ENCODE measurements at regions not wholly inside any gene's neighbourhood (a gene's known extent, or its start where the extent isn't known, plus 50 kb on each side); places are given as distances from the start of the nearest gene placed in this dataset.

GRCh38 chr5:79868163-79868670 lies 122.8 kb downstream of the MTX3 start:
- DNase-seq: no peak

- no peak for DNase-seq
Measured at GRCh38 chr5:79865579-79865978, 125.5 kb downstream of the MTX3 start.

- no peak for DNase-seq
Measured at GRCh38 chr5:79864364-79864763, 126.7 kb downstream of the MTX3 start.

- no peak for DNase-seq
Measured at GRCh38 chr5:79859588-79859987, 131.5 kb downstream of the MTX3 start.

- DNase-seq: no peak
Measured at GRCh38 chr5:79858410-79858723, 132.7 kb downstream of the MTX3 start.

GRCh38 chr5:79857714-79858409 lies 133.2 kb downstream of the MTX3 start:
- peak; percentile 69 for DNase-seq

GRCh38 chr5:79856456-79857055 lies 134.5 kb downstream of the MTX3 start:
- no peak for DNase-seq

- DNase-seq: no peak
Measured at GRCh38 chr5:79853676-79854418, 137.2 kb downstream of the MTX3 start.

GRCh38 chr5:79853028-79853427 lies 138.0 kb downstream of the MTX3 start:
- no peak for DNase-seq

GRCh38 chr5:79851391-79851863 lies 139.6 kb downstream of the MTX3 start:
- no peak for DNase-seq

GRCh38 chr5:79850941-79851340 lies 140.1 kb downstream of the MTX3 start:
- DNase-seq: no peak

- no peak for DNase-seq
Measured at GRCh38 chr5:79850316-79850822, 140.7 kb downstream of the MTX3 start.

- no peak for DNase-seq
Measured at GRCh38 chr5:79849486-79850315, 141.4 kb downstream of the MTX3 start.
